C4-2B (cell line): ENCODE measurements at regions not wholly inside any gene's neighbourhood (a gene's known extent, or its start where the extent isn't known, plus 50 kb on each side); places are given as distances from the start of the nearest gene placed in this dataset.
"Not testable (repeated sequence)": the region's sequence is repeated elsewhere in the genome, so short reads cannot be mapped to it uniquely, and the experiment has no call there.

Experiments
- CTCF ChIP-seq: fragments of 450-650 bp; conservative IDR thresholded peaks from 2 replicates; pipeline ENCODE4 v1.5.1; 2017; ENCODE audit warnings: mild to moderate bottlenecking
- ZFX ChIP-seq: fragments of 450-650 bp; IDR thresholded peaks from 2 replicates; pipeline ENCODE4 v1.6.1; 2017

GRCh38 chr5:56665117-56665516 lies 150.2 kb upstream of the MAP3K1 start:
- not testable (repeated sequence) for TF ChIP-seq CTCF, ZFX
